GM12892 (cell line): ENCODE measurements at regions not wholly inside any gene's neighbourhood (a gene's known extent, or its start where the extent isn't known, plus 50 kb on each side); places are given as distances from the start of the nearest gene placed in this dataset.

Source experiments
- POLR2A ChIP-seq: IDR thresholded peaks from 2 replicates; pipeline ENCODE4 v1.6.1; 2011; ENCODE audit warnings: low read depth, low read length, control low read depth
- POLR2AphosphoS5 ChIP-seq: IDR thresholded peaks from 2 replicates; pipeline ENCODE4 v1.6.1; 2011; ENCODE audit warnings: low read depth, low read length, control low read depth
- TAF1 ChIP-seq: IDR thresholded peaks from 2 replicates; pipeline ENCODE4 v1.6.1; 2011; ENCODE audit warnings: low read depth, mild to moderate bottlenecking, control low read depth, low read length, borderline replicate concordance

- TF ChIP-seq POLR2AphosphoS5 (no peak), POLR2A (no peak), TAF1 (no peak)
Observed at GRCh38 chr11:116117331-116118137, 613.3 kb upstream of the CADM1 start.
